CMK (cell line): ENCODE measurements at regions not wholly inside any gene's neighbourhood (a gene's known extent, or its start where the extent isn't known, plus 50 kb on each side); places are given as distances from the start of the nearest gene placed in this dataset.
"Not testable (repeated sequence)": the region's sequence is repeated elsewhere in the genome, so short reads cannot be mapped to it uniquely, and the experiment has no call there.

Experiments
- DNase-seq: peaks from one replicate; pipeline ENCODE4 v3.0.0-alpha.2; 2010; ENCODE audit warnings: low read depth

- no peak for DNase-seq
These were observed 137.8 kb upstream of the JCAD start for GRCh38 chr10:30197186-30197585.

- not testable (repeated sequence) for DNase-seq
These were observed 137.2 kb upstream of the JCAD start for GRCh38 chr10:30196559-30196958.

GRCh38 chr10:30192846-30193608 lies 133.6 kb upstream of the JCAD start:
- no peak for DNase-seq

GRCh38 chr10:30190577-30191552 lies 131.5 kb upstream of the JCAD start:
- no peak for DNase-seq

GRCh38 chr10:30189238-30189580 lies 129.8 kb upstream of the JCAD start:
- no peak for DNase-seq

- no peak for DNase-seq
These were observed 129.3 kb upstream of the JCAD start for GRCh38 chr10:30188556-30189237.

GRCh38 chr10:30188101-30188500 lies 128.7 kb upstream of the JCAD start:
- DNase-seq = no peak

- DNase-seq = no peak
These were observed 127.6 kb upstream of the JCAD start for GRCh38 chr10:30187010-30187409.

- no peak for DNase-seq
These were observed 127.0 kb upstream of the JCAD start for GRCh38 chr10:30186371-30186875.

GRCh38 chr10:30185916-30186315 lies 126.5 kb upstream of the JCAD start:
- DNase-seq = no peak

GRCh38 chr10:30185341-30185740 lies 126.0 kb upstream of the JCAD start:
- DNase-seq = no peak

GRCh38 chr10:30184397-30185033 lies 125.1 kb upstream of the JCAD start:
- no peak for DNase-seq

- DNase-seq = no peak
These were observed 123.6 kb upstream of the JCAD start for GRCh38 chr10:30183055-30183402.

- no peak for DNase-seq
These were observed 123.0 kb upstream of the JCAD start for GRCh38 chr10:30182191-30183054.

GRCh38 chr10:30178356-30178964 lies 119.1 kb upstream of the JCAD start:
- DNase-seq = no peak

- DNase-seq = no peak
These were observed 117.6 kb upstream of the JCAD start for GRCh38 chr10:30176776-30177533.

GRCh38 chr10:30176182-30176581 lies 116.8 kb upstream of the JCAD start:
- DNase-seq = no peak

GRCh38 chr10:30172673-30173072 lies 113.3 kb upstream of the JCAD start:
- DNase-seq = no peak

GRCh38 chr10:30172091-30172490 lies 112.7 kb upstream of the JCAD start:
- no peak for DNase-seq

- DNase-seq = no peak
These were observed 112.2 kb upstream of the JCAD start for GRCh38 chr10:30171601-30172000.
